GM12878 (cell line): ENCODE measurements at regions not wholly inside any gene's neighbourhood (a gene's known extent, or its start where the extent isn't known, plus 50 kb on each side); places are given as distances from the start of the nearest gene placed in this dataset.

Experiments used
- EZH2 ChIP-seq: IDR thresholded peaks from 2 replicates; pipeline ENCODE4 v1.6.1; 2012; ENCODE audit warnings: low read depth, mild to moderate bottlenecking, control low read depth, inconsistent platforms, low read length, borderline replicate concordance; ENCODE audit not compliant: control insufficient read depth
- GABPA ChIP-seq: IDR thresholded peaks from 2 replicates; pipeline ENCODE4 v1.6.1; 2014; ENCODE audit warnings: antibody characterized with exemption, low read depth, mild to moderate bottlenecking, inconsistent platforms
- MXI1 ChIP-seq: fragments of 150-350 bp; IDR thresholded peaks from 2 replicates; pipeline ENCODE4 v1.6.1; 2011; ENCODE audit warnings: low read depth, mild to moderate bottlenecking, inconsistent platforms, low read length, improper control_type of control experiment
- POLR2A ChIP-seq: IDR thresholded peaks from 2 replicates; pipeline ENCODE4 v1.6.1; 2011; ENCODE audit warnings: low read depth, mild to moderate bottlenecking, low read length
- POLR2AphosphoS2 ChIP-seq: IDR thresholded peaks from 2 replicates; pipeline ENCODE4 v1.6.1; 2011; ENCODE audit warnings: low read depth, mild to moderate bottlenecking, low read length, improper control_type of control experiment, moderate library complexity
- RAD21 ChIP-seq: IDR thresholded peaks from 2 replicates; pipeline ENCODE4 v1.6.1; 2011; ENCODE audit warnings: mild to moderate bottlenecking, low read depth, low read length, moderate library complexity; ENCODE audit not compliant: insufficient read depth
- SP1 ChIP-seq: IDR thresholded peaks from one replicate; pipeline ENCODE4 v1.6.1; 2011; ENCODE audit warnings: low read depth, low read length
- TAF1 ChIP-seq: IDR thresholded peaks from 2 replicates; pipeline ENCODE4 v1.6.1; 2011; ENCODE audit warnings: mild to moderate bottlenecking, low read depth, low read length, borderline replicate concordance
- ZSCAN29 ChIP-seq: fragments of 450-650 bp; IDR thresholded peaks from 2 replicates; pipeline ENCODE4 v1.6.1; 2017; ENCODE audit warnings: mild to moderate bottlenecking, moderate library complexity
- TF ChIP-seq, protein P1 (sequence below), 3 experiments: IDR thresholded peaks in 2 of 3; conservative IDR thresholded peaks in 1 of 3; 2 replicates each; pipeline ENCODE4 v1.5.1; 2011; ENCODE audit warnings: low read depth in 3 of 3, low read length in 3 of 3, mild to moderate bottlenecking in 3 of 3, control low read depth in 2 of 3, moderate library complexity in 2 of 3, inconsistent platforms in 1 of 3, mixed read lengths in 1 of 3; ENCODE audit not compliant: control insufficient read depth in 2 of 3, insufficient read depth in 1 of 3; ENCODE audit errors: extremely low read depth in 1 of 3
- TF ChIP-seq, protein P2 (sequence below): IDR thresholded peaks from 2 replicates; pipeline ENCODE4 v1.6.1; 2012; ENCODE audit warnings: low read length, inconsistent platforms
- TF ChIP-seq, protein P3 (sequence below): IDR thresholded peaks from 2 replicates; pipeline ENCODE4 v1.6.1; 2012; ENCODE audit warnings: mild to moderate bottlenecking, low read depth, low read length
- TF ChIP-seq, protein P4 (sequence below): fragments of 450-650 bp; IDR thresholded peaks from 2 replicates; pipeline ENCODE4 v1.6.1; 2017; ENCODE audit warnings: antibody characterized with exemption, mild to moderate bottlenecking, moderate library complexity
- TF ChIP-seq, protein P5 (sequence below): IDR thresholded peaks from 2 replicates; pipeline ENCODE4 v1.6.1; 2012; ENCODE audit warnings: low read depth, low read length, improper control_type of control experiment

DNA sequence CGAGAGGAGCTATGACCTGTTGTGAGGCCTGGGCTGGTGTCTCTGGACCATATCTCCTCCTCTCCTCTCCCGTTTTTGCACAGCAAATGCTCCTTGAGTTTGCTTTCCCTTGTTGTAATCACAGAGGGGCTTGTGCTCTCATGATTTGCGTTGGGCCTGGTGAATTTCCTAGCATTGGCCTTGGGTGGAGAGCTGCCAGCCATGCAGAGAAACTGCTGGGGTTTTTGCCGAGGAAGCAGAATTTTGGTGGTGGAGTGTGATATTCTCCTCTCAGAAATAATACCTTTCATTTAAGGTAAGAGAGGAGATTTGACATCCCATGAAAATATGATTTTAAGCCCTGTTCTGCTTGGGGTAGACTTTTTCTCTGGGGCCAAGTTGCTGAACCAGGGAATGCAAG lies 175.7 kb upstream of the CADM1 start:
- no peak for TF ChIP-seq EZH2
- TF ChIP-seq, protein P1, sequence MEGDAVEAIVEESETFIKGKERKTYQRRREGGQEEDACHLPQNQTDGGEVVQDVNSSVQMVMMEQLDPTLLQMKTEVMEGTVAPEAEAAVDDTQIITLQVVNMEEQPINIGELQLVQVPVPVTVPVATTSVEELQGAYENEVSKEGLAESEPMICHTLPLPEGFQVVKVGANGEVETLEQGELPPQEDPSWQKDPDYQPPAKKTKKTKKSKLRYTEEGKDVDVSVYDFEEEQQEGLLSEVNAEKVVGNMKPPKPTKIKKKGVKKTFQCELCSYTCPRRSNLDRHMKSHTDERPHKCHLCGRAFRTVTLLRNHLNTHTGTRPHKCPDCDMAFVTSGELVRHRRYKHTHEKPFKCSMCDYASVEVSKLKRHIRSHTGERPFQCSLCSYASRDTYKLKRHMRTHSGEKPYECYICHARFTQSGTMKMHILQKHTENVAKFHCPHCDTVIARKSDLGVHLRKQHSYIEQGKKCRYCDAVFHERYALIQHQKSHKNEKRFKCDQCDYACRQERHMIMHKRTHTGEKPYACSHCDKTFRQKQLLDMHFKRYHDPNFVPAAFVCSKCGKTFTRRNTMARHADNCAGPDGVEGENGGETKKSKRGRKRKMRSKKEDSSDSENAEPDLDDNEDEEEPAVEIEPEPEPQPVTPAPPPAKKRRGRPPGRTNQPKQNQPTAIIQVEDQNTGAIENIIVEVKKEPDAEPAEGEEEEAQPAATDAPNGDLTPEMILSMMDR (IDR thresholded peaks at IDR 0.05 in 2 of 3, conservative IDR thresholded peaks at IDR 0.05 in 1 of 3; ENCODE audit: control insufficient read depth in 2 of 3, extremely low read depth in 1 of 3, insufficient read depth in 1 of 3, low read depth in 3 of 3, low read length in 3 of 3), result no peak
- no peak for TF ChIP-seq GABPA
- no peak for TF ChIP-seq POLR2A
- TF ChIP-seq POLR2AphosphoS2, result no peak
- no peak for TF ChIP-seq TAF1
- TF ChIP-seq MXI1, result no peak
- TF ChIP-seq, protein P2, sequence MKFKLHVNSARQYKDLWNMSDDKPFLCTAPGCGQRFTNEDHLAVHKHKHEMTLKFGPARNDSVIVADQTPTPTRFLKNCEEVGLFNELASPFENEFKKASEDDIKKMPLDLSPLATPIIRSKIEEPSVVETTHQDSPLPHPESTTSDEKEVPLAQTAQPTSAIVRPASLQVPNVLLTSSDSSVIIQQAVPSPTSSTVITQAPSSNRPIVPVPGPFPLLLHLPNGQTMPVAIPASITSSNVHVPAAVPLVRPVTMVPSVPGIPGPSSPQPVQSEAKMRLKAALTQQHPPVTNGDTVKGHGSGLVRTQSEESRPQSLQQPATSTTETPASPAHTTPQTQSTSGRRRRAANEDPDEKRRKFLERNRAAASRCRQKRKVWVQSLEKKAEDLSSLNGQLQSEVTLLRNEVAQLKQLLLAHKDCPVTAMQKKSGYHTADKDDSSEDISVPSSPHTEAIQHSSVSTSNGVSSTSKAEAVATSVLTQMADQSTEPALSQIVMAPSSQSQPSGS, result no peak
- TF ChIP-seq, protein P3, sequence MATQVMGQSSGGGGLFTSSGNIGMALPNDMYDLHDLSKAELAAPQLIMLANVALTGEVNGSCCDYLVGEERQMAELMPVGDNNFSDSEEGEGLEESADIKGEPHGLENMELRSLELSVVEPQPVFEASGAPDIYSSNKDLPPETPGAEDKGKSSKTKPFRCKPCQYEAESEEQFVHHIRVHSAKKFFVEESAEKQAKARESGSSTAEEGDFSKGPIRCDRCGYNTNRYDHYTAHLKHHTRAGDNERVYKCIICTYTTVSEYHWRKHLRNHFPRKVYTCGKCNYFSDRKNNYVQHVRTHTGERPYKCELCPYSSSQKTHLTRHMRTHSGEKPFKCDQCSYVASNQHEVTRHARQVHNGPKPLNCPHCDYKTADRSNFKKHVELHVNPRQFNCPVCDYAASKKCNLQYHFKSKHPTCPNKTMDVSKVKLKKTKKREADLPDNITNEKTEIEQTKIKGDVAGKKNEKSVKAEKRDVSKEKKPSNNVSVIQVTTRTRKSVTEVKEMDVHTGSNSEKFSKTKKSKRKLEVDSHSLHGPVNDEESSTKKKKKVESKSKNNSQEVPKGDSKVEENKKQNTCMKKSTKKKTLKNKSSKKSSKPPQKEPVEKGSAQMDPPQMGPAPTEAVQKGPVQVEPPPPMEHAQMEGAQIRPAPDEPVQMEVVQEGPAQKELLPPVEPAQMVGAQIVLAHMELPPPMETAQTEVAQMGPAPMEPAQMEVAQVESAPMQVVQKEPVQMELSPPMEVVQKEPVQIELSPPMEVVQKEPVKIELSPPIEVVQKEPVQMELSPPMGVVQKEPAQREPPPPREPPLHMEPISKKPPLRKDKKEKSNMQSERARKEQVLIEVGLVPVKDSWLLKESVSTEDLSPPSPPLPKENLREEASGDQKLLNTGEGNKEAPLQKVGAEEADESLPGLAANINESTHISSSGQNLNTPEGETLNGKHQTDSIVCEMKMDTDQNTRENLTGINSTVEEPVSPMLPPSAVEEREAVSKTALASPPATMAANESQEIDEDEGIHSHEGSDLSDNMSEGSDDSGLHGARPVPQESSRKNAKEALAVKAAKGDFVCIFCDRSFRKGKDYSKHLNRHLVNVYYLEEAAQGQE, result no peak
- no peak for TF ChIP-seq SP1
- TF ChIP-seq, protein P4, sequence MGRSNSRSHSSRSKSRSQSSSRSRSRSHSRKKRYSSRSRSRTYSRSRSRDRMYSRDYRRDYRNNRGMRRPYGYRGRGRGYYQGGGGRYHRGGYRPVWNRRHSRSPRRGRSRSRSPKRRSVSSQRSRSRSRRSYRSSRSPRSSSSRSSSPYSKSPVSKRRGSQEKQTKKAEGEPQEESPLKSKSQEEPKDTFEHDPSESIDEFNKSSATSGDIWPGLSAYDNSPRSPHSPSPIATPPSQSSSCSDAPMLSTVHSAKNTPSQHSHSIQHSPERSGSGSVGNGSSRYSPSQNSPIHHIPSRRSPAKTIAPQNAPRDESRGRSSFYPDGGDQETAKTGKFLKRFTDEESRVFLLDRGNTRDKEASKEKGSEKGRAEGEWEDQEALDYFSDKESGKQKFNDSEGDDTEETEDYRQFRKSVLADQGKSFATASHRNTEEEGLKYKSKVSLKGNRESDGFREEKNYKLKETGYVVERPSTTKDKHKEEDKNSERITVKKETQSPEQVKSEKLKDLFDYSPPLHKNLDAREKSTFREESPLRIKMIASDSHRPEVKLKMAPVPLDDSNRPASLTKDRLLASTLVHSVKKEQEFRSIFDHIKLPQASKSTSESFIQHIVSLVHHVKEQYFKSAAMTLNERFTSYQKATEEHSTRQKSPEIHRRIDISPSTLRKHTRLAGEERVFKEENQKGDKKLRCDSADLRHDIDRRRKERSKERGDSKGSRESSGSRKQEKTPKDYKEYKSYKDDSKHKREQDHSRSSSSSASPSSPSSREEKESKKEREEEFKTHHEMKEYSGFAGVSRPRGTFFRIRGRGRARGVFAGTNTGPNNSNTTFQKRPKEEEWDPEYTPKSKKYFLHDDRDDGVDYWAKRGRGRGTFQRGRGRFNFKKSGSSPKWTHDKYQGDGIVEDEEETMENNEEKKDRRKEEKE, result no peak
- TF ChIP-seq RAD21, result no peak
- TF ChIP-seq ZSCAN29, result no peak
- TF ChIP-seq, protein P5, sequence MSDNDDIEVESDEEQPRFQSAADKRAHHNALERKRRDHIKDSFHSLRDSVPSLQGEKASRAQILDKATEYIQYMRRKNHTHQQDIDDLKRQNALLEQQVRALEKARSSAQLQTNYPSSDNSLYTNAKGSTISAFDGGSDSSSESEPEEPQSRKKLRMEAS, result no peak
